ENCODE measurements at regions not wholly inside any gene's neighbourhood (a gene's known extent, or its start where the extent isn't known, plus 50 kb on each side); places are given as distances from the start of the nearest gene placed in this dataset.

- TF ChIP-seq GATA3 (IDR thresholded peaks at IDR 0.05; ENCODE audit: low read depth, low read length) (no peak), GATA2 (IDR thresholded peaks at IDR 0.05; ENCODE audit: low read depth, low read length) (no peak)
These were observed 274.5 kb downstream of the LMO7 start for GRCh38 chr13:75910591-75910990.
